ENCODE measurements at regions not wholly inside any gene's neighbourhood (a gene's known extent, or its start where the extent isn't known, plus 50 kb on each side); places are given as distances from the start of the nearest gene placed in this dataset.

- no peak for DNase-seq
Observed at GRCh38 chr9:11002705-11003104, 389.9 kb upstream of the PTPRD start.

GRCh38 chr9:11003836-11004235 is 391.0 kb upstream of the PTPRD start:
- DNase-seq: no peak

GRCh38 chr9:11011696-11012095 is 398.9 kb upstream of the PTPRD start:
- no peak for DNase-seq

GRCh38 chr9:11016081-11016480 is 403.3 kb upstream of the PTPRD start:
- DNase-seq: no peak

- DNase-seq: no peak
Observed at GRCh38 chr9:11023201-11023600, 410.4 kb upstream of the PTPRD start.

GRCh38 chr9:11025775-11026174 is 413.0 kb upstream of the PTPRD start:
- DNase-seq: no peak

GRCh38 chr9:11038366-11038765 is 425.6 kb upstream of the PTPRD start:
- no peak for DNase-seq

- DNase-seq: no peak
Observed at GRCh38 chr9:11039006-11039405, 426.2 kb upstream of the PTPRD start.

- no peak for DNase-seq
Observed at GRCh38 chr9:11045589-11045988, 432.8 kb upstream of the PTPRD start.

GRCh38 chr9:11063263-11063662 is 450.5 kb upstream of the PTPRD start:
- no peak for DNase-seq

GRCh38 chr9:11064909-11065308 is 452.1 kb upstream of the PTPRD start:
- no peak for DNase-seq

GRCh38 chr9:11072176-11072575 is 459.4 kb upstream of the PTPRD start:
- no peak for DNase-seq

- no peak for DNase-seq
Observed at GRCh38 chr9:11086561-11086960, 473.8 kb upstream of the PTPRD start.

- DNase-seq: no peak
Observed at GRCh38 chr9:11088821-11089374, 476.1 kb upstream of the PTPRD start.

GRCh38 chr9:11092974-11093373 is 480.2 kb upstream of the PTPRD start:
- no peak for DNase-seq

- DNase-seq: no peak
Observed at GRCh38 chr9:11097020-11097419, 484.2 kb upstream of the PTPRD start.

GRCh38 chr9:11103525-11103924 is 490.7 kb upstream of the PTPRD start:
- peak; percentile 86 for DNase-seq

GRCh38 chr9:11107196-11107595 is 494.4 kb upstream of the PTPRD start:
- DNase-seq: no peak

GRCh38 chr9:11128156-11128555 is 515.4 kb upstream of the PTPRD start:
- peak; percentile 5 for DNase-seq

GRCh38 chr9:11135851-11136250 is 523.0 kb upstream of the PTPRD start:
- DNase-seq: no peak

GRCh38 chr9:11141357-11141756 is 528.6 kb upstream of the PTPRD start:
- no peak for DNase-seq

- DNase-seq: no peak
Observed at GRCh38 chr9:11142965-11143738, 530.4 kb upstream of the PTPRD start.

GRCh38 chr9:11144746-11145145 is 531.9 kb upstream of the PTPRD start:
- no peak for DNase-seq

- DNase-seq: no peak
Observed at GRCh38 chr9:11148189-11148588, 535.4 kb upstream of the PTPRD start.

GRCh38 chr9:11149065-11149464 is 536.3 kb upstream of the PTPRD start:
- DNase-seq: no peak
